GM12892 (cell line): ENCODE measurements at regions not wholly inside any gene's neighbourhood (a gene's known extent, or its start where the extent isn't known, plus 50 kb on each side); places are given as distances from the start of the nearest gene placed in this dataset.

ENCODE experiments used
- POLR2A ChIP-seq: IDR thresholded peaks from 2 replicates; pipeline ENCODE4 v1.6.1; 2011; ENCODE audit warnings: low read depth, low read length, control low read depth
- TAF1 ChIP-seq: IDR thresholded peaks from 2 replicates; pipeline ENCODE4 v1.6.1; 2011; ENCODE audit warnings: low read depth, mild to moderate bottlenecking, control low read depth, low read length, borderline replicate concordance

DNA sequence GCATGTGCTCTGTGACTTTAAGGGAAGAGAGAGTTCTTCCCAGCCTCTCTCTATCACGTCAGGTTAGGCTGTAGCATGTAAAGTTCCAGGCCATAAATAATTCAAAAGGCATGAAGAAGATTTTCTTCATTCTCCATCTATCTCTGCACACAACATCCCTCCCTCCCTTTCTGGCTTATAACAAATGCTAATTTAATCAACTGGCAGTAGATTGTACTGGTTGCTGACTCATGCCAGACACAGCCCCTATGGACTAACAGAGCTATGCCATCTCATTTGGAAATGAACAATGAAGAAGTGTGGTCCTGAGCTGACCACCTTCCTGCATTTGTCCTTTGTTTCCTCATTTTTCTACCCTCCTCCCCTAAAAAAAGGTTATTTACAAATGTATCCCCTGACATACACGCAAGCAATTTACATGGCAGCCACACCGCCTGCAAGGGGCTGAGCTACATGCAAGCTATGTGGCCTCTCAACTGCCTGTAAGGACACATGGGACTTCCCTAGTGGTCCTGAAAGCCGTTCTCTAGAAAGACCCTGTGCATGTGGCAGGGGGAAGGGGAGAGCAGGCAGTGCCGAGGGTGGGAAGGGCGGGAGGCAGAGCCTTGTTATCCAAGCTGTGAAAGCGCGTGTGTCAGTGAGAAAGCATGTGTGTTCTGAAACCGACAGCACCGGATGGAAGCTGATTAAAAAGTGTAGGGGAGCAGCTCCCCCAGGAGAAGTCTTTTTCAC is 90.9 kb upstream of the KLF7 start:
- TF ChIP-seq POLR2A = no peak
- no peak for TF ChIP-seq TAF1
